Posterior vena cava (tissue), 2 donors: ENCODE measurements at regions not wholly inside any gene's neighbourhood (a gene's known extent, or its start where the extent isn't known, plus 50 kb on each side); places are given as distances from the start of the nearest gene placed in this dataset.
"Not testable (repeated sequence)": the region's sequence is repeated elsewhere in the genome, so short reads cannot be mapped to it uniquely, and the experiment has no call there.

Experiments used
- DNase-seq: peaks from one replicate; pipeline ENCODE4 v3.0.0-alpha.2; 2020; ENCODE audit warnings: low spot score
- intact Hi-C, 2 donors: fragments of 100-400 bp; cut with DNase I; formaldehyde crosslinking; loops; one replicate each; pipeline versions ENCODE4 v1.14.1 to v1.14.2; 2022 to 2023
- donor health status: DM: yes; HTN: yes; CAD: no.
- donor health status: DM: yes; HTN: yes; CAD: no.

GRCh38 chr18:10127729-10128128 lies 213.9 kb downstream of the VAPA start:
- intact Hi-C loops, result loop anchor here in 1 of 2 donors (10.0 kb wide), 1 partner anchor 387 kb away; no protein-coding TSS in a partner anchor
- DNase-seq, result peak; percentile 49

- no peak for DNase-seq
- intact Hi-C loops, result loop anchor here in 1 of 2 donors (10.0 kb wide), 1 partner anchor 386 kb away; no protein-coding TSS in a partner anchor
Measured at GRCh38 chr18:10128921-10129501, 215.2 kb downstream of the VAPA start.

- intact Hi-C loops, result no loop called here
- no peak for DNase-seq
Measured at GRCh38 chr18:10130606-10131005, 216.8 kb downstream of the VAPA start.

GRCh38 chr18:10131081-10131459 lies 217.3 kb downstream of the VAPA start:
- intact Hi-C loops, result no loop called here
- no peak for DNase-seq

GRCh38 chr18:10131460-10132395 lies 217.9 kb downstream of the VAPA start:
- no peak for DNase-seq
- intact Hi-C loops, result no loop called here

- intact Hi-C loops, result no loop called here
- DNase-seq, result no peak
Measured at GRCh38 chr18:10133516-10133915, 219.7 kb downstream of the VAPA start.

- intact Hi-C loops, result no loop called here
- DNase-seq, result no peak
Measured at GRCh38 chr18:10134204-10134603, 220.4 kb downstream of the VAPA start.

- intact Hi-C loops, DNase-seq: not testable (repeated sequence)
Measured at GRCh38 chr18:10134749-10135148, 220.9 kb downstream of the VAPA start.

- intact Hi-C loops, result no loop called here
Measured at GRCh38 chr18:10135302-10135926, 221.6 kb downstream of the VAPA start.

GRCh38 chr18:10138719-10139118 lies 224.9 kb downstream of the VAPA start:
- intact Hi-C loops, result no loop called here
- no peak for DNase-seq

More at GRCh38 chr18:10135302-10135926, 221.6 kb downstream of the VAPA start:
- no peak for DNase-seq

- DNase-seq, result peak; percentile 68
Measured at GRCh38 chr18:10139783-10140410, 226.1 kb downstream of the VAPA start.

GRCh38 chr18:10140461-10141282 lies 226.9 kb downstream of the VAPA start:
- intact Hi-C loops, result no loop called here
- peak; percentile 45 for DNase-seq

More at GRCh38 chr18:10139783-10140410, 226.1 kb downstream of the VAPA start:
- intact Hi-C loops, result no loop called here

- intact Hi-C loops, result no loop called here
- peak; percentile 64 for DNase-seq
Measured at GRCh38 chr18:10141559-10141958, 227.7 kb downstream of the VAPA start.

GRCh38 chr18:10142056-10142455 lies 228.2 kb downstream of the VAPA start:
- no peak for DNase-seq
- intact Hi-C loops, result no loop called here

GRCh38 chr18:10142496-10143160 lies 228.8 kb downstream of the VAPA start:
- DNase-seq, result peak; percentile 80
- intact Hi-C loops, result no loop called here

GRCh38 chr18:10143596-10143995 lies 229.8 kb downstream of the VAPA start:
- peak; percentile 76 for DNase-seq
- intact Hi-C loops, result no loop called here

GRCh38 chr18:10145546-10145945 lies 231.7 kb downstream of the VAPA start:
- intact Hi-C loops, result no loop called here
- peak; percentile 45 for DNase-seq

GRCh38 chr18:10147226-10147625 lies 233.4 kb downstream of the VAPA start:
- intact Hi-C loops, result no loop called here
- DNase-seq, result peak; percentile 58
